ENCODE measurements at regions not wholly inside any gene's neighbourhood (a gene's known extent, or its start where the extent isn't known, plus 50 kb on each side); places are given as distances from the start of the nearest gene placed in this dataset.

DNA sequence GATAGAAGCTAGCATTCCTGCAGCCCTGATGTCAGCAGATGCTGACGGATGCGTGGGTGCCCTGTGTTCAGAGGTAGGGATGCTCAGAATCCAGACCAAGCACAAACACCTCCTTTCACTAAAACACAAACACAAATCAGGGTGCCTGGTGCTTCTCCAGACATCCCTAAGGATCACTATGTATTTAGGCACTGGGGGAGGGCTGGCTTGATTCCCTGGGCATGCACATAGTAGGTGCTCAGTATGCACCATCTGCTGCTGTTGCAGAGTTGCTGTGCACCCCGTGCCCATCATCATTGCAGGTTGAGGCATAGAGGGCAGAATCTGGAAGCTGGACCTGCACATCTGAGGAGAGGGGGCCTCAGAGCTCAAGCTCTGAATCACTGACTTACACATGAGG, 114.8 kb downstream of the PHETA1 start:
- no peak overlapping the region for H3K4me3 Mint-ChIP-seq (ENCODE audit: unreplicated experiment)
- TF ChIP-seq, protein P1, sequence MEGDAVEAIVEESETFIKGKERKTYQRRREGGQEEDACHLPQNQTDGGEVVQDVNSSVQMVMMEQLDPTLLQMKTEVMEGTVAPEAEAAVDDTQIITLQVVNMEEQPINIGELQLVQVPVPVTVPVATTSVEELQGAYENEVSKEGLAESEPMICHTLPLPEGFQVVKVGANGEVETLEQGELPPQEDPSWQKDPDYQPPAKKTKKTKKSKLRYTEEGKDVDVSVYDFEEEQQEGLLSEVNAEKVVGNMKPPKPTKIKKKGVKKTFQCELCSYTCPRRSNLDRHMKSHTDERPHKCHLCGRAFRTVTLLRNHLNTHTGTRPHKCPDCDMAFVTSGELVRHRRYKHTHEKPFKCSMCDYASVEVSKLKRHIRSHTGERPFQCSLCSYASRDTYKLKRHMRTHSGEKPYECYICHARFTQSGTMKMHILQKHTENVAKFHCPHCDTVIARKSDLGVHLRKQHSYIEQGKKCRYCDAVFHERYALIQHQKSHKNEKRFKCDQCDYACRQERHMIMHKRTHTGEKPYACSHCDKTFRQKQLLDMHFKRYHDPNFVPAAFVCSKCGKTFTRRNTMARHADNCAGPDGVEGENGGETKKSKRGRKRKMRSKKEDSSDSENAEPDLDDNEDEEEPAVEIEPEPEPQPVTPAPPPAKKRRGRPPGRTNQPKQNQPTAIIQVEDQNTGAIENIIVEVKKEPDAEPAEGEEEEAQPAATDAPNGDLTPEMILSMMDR (IDR thresholded peaks at IDR 0.05; ENCODE audit: partially characterized antibody, unreplicated experiment): no peak
- DNase-seq: no peak
- H3K27me3 Mint-ChIP-seq (ENCODE audit: unreplicated experiment): peaks cover 5% of the 10 kb centered on the region
- H3K9me3 Mint-ChIP-seq (ENCODE audit: unreplicated experiment): peaks cover 1% of the 10 kb centered on the region
- no peaks in the 10 kb centered on the region for H3K36me3 Mint-ChIP-seq (ENCODE audit: unreplicated experiment)
- no peak overlapping the region for H3K27ac Mint-ChIP-seq (ENCODE audit: unreplicated experiment)
- peaks cover 2% of the 10 kb centered on the region for H3K4me1 Mint-ChIP-seq (ENCODE audit: low read depth, unreplicated experiment)

DNA sequence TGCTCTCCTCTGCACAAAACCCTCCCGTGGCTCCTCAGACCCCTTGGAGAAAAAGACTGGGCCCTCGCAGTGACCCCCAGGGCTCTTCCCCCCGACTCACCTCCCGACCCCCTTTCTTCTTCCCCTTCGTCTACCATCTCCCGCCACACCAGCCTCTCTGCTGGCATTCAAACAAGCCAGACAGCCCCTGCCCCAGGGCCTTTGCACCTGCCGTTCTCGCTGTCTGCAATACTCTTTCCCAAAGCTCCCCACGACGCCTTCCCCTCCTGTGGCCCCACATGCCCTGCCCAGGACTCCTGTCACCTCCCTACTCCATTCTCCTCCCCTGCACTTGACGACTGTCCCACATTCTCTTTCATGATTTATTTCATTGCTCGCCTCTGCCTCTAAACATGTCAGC, 115.7 kb downstream of the PHETA1 start:
- TF ChIP-seq, protein P1 (IDR thresholded peaks at IDR 0.05; ENCODE audit: partially characterized antibody, unreplicated experiment): no peak

DNA sequence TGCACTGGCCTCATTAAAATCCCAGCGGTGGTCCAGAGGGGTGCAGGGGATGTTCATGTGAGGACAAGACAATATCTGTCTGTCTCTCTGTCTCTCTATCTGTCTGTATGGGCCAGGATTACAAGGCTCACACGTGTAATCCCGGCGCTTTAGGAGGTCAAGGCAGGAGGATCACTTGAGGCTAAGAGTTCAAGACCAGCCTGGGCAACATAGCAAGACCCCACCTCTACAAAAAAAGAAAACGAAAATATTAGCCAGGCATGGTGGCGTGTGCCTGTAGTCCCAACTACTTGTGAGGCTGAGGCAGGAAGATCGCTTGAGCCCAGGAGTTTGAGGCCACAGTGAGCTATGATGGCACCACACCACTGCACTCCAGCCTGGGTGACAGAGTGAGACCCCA, 117.1 kb downstream of the PHETA1 start:
- Mint-ChIP-seq H3K36me3 (ENCODE audit: unreplicated experiment) (peaks cover under 1% of the 10 kb centered on the region), H3K9me3 (ENCODE audit: unreplicated experiment) (peaks cover 1% of the 10 kb centered on the region), H3K27me3 (ENCODE audit: unreplicated experiment) (peaks cover 8% of the 10 kb centered on the region), H3K27ac (ENCODE audit: unreplicated experiment) (no peak overlapping the region), H3K4me1 (ENCODE audit: low read depth, unreplicated experiment) (peaks cover 2% of the 10 kb centered on the region), H3K4me3 (ENCODE audit: unreplicated experiment) (no peak overlapping the region)
- TF ChIP-seq, protein P1 (IDR thresholded peaks at IDR 0.05; ENCODE audit: partially characterized antibody, unreplicated experiment): no peak
- DNase-seq: no peak

More for the DNA sequence above, 115.7 kb downstream of the PHETA1 start:
- H3K27ac Mint-ChIP-seq (ENCODE audit: unreplicated experiment): no peak overlapping the region
- H3K4me1 Mint-ChIP-seq (ENCODE audit: low read depth, unreplicated experiment): peaks cover 2% of the 10 kb centered on the region
- H3K27me3 Mint-ChIP-seq (ENCODE audit: unreplicated experiment): peaks cover 8% of the 10 kb centered on the region
- DNase-seq: no peak
- H3K4me3 Mint-ChIP-seq (ENCODE audit: unreplicated experiment): no peak overlapping the region
- no peaks in the 10 kb centered on the region for H3K36me3 Mint-ChIP-seq (ENCODE audit: unreplicated experiment)
- peaks cover 1% of the 10 kb centered on the region for H3K9me3 Mint-ChIP-seq (ENCODE audit: unreplicated experiment)

DNA sequence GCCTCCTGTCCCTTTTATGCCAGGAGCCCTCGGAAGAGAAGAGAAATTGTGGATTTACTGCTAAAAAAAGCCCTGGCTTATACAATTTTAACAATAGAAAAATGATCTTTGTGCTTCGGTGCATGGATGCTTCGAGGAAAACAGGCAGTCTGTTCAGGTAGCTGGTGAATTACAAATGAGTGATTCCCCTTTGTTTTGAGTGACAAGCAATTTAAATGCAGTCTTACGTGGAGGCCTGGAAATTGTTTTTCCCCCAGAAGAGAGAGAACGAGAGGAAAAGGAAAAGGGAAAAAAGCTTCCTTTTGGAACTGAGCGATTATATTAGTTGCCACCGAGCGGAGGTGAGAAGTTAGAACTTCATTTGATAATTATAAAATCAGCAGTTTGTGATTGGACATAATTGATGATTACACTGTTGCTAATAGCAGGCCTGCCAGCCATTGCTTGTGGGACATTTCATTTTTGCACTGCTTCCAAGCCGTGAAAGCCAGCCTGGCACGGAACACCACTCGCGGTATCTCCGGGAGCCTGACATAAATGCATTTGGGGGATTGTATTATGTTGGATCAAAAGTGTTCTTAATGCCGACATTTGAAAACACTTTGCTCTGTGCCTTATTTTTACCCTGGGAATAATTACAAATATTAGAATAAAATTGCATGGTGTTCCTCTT, 117.7 kb downstream of the PHETA1 start:
- H3K36me3 Mint-ChIP-seq (ENCODE audit: unreplicated experiment): peaks cover 4% of the 10 kb centered on the region
- TF ChIP-seq, protein P1 (IDR thresholded peaks at IDR 0.05; ENCODE audit: partially characterized antibody, unreplicated experiment): no peak
- H3K4me3 Mint-ChIP-seq (ENCODE audit: unreplicated experiment): no peak overlapping the region
- DNase-seq: no peak
- H3K9me3 Mint-ChIP-seq (ENCODE audit: unreplicated experiment): peaks cover 1% of the 10 kb centered on the region
- no peak overlapping the region for H3K27ac Mint-ChIP-seq (ENCODE audit: unreplicated experiment)
- H3K27me3 Mint-ChIP-seq (ENCODE audit: unreplicated experiment): peaks cover 8% of the 10 kb centered on the region
- peaks cover 2% of the 10 kb centered on the region for H3K4me1 Mint-ChIP-seq (ENCODE audit: low read depth, unreplicated experiment)

DNA sequence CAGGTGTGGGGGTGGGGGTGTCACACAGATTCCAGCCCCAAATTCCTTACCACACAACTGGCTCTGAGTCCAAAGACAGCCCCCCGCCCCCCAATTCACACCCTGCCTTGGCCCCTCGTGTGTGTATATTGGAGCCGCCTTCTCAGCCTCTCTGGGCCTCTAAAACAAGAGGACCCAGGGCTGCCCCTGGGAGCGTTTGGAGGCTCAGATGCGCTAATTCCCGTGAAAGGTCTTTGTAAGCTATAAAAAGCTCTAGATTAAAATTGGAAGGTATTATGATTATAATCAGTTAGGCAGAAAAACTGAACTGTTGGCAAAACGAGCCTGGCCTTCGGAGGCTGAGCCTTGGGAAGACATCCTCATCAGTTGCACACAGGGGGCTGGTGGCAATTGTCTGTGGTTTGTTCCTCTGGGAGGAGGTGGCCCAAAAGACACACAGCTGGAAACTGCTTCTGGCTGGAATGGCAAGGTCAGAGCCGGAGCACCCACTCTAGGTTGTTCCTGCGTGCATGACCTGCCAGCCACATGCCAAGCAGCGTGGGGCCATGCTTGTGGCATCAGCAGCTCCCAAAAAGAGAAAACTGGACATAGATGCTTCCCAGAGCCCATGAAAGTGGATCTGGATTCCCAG, 118.5 kb downstream of the PHETA1 start:
- Mint-ChIP-seq H3K27me3 (ENCODE audit: unreplicated experiment) (peaks cover 8% of the 10 kb centered on the region), H3K4me3 (ENCODE audit: unreplicated experiment) (no peak overlapping the region), H3K36me3 (ENCODE audit: unreplicated experiment) (peaks cover 4% of the 10 kb centered on the region), H3K9me3 (ENCODE audit: unreplicated experiment) (no peaks in the 10 kb centered on the region), H3K27ac (ENCODE audit: unreplicated experiment) (no peak overlapping the region), H3K4me1 (ENCODE audit: low read depth, unreplicated experiment) (peaks cover 2% of the 10 kb centered on the region)
- no peak for DNase-seq
- TF ChIP-seq, protein P1 (IDR thresholded peaks at IDR 0.05; ENCODE audit: partially characterized antibody, unreplicated experiment): no peak

Data from glutamatergic neuron (in vitro differentiated cells).